ENCODE measurements at regions not wholly inside any gene's neighbourhood (a gene's known extent, or its start where the extent isn't known, plus 50 kb on each side); places are given as distances from the start of the nearest gene placed in this dataset.

DNA sequence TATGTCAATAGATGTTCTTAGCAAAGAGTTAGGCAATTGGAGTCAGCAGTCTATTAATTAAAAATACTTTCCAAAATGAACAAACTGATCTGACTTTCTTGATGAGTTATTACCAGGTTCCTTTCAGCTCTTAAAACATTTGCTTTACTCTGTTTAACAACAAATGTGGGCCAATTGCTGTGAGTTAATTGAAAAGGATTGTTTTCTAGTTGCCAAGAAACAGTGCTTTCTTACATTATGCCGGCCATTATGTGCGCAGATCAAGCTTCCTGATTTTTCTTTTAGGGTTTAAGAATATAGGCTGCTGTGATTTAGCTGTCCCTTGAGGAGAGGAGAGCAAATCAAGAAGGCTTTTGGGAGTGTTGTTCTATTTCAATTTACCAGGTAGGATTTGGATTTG lies 50.5 kb upstream of the ITPRID2 start:
- DNase-seq, result no peak

Measured in suppressor macrophage treated with lipopolysaccharide for 4 hours (primary cell).